Neuronal stem cell (in vitro differentiated cells): ENCODE measurements at regions not wholly inside any gene's neighbourhood (a gene's known extent, or its start where the extent isn't known, plus 50 kb on each side); places are given as distances from the start of the nearest gene placed in this dataset.
A peak's percentile ranks its signal among the peaks of the same experiment; 100 is the strongest.

Source experiments
- DNase-seq: peaks from one replicate; pipeline ENCODE4 v3.0.0-alpha.2; 2013; ENCODE audit warnings: low spot score
- H2AFZ ChIP-seq: one replicate; pipeline ENCODE4 v1.6.1; 2013; ENCODE audit warnings: mild to moderate bottlenecking, low read length, inconsistent platforms
- H2AK5ac ChIP-seq: 2 replicates; pipeline ENCODE4 v1.6.1; 2013; ENCODE audit warnings: low read depth, mild to moderate bottlenecking, inconsistent platforms, low read length, moderate library complexity, mixed read lengths
- H2BK120ac ChIP-seq: 2 replicates; pipeline ENCODE4 v1.6.1; 2013; ENCODE audit warnings: low read depth, mild to moderate bottlenecking, inconsistent platforms, low read length, moderate library complexity, mixed read lengths
- H2BK12ac ChIP-seq: one replicate; pipeline ENCODE4 v1.6.1; 2013; ENCODE audit warnings: low read length, inconsistent platforms
- H2BK15ac ChIP-seq: 2 replicates; pipeline ENCODE4 v1.6.1; 2013; ENCODE audit warnings: mild to moderate bottlenecking, low read length, inconsistent platforms, mixed read lengths
- H2BK5ac ChIP-seq: one replicate; pipeline ENCODE4 v1.6.1; 2013; ENCODE audit warnings: inconsistent platforms, mild to moderate bottlenecking, low read length, moderate library complexity
- H3K14ac ChIP-seq: one replicate; pipeline ENCODE4 v1.6.1; 2013; ENCODE audit warnings: low read length, inconsistent platforms
- H3K18ac ChIP-seq: 2 replicates; pipeline ENCODE4 v1.6.1; 2013; ENCODE audit warnings: low read length, inconsistent platforms
- H3K23ac ChIP-seq: 2 replicates; pipeline ENCODE4 v1.6.1; 2013; ENCODE audit warnings: low read depth, mild to moderate bottlenecking, mixed read lengths, low read length, inconsistent platforms; ENCODE audit not compliant: poor library complexity
- H3K27ac ChIP-seq: replicated peaks from 3 replicates; pipeline ENCODE4 v1.5.1; 2013; ENCODE audit warnings: low read length, inconsistent platforms
- H3K27me3 ChIP-seq, 3 experiments: 2 replicates each; pipeline ENCODE4 v1.6.1; 2013; ENCODE audit warnings: low read length in 3 of 3, mild to moderate bottlenecking in 2 of 3, inconsistent platforms in 1 of 3, low read depth in 1 of 3, mixed read lengths in 1 of 3, moderate library complexity in 1 of 3; ENCODE audit not compliant: control insufficient read depth in 3 of 3, insufficient read depth in 3 of 3
- H3K36me3 ChIP-seq, 2 donors: replicated peaks in 1 of 2; 2 replicates each; pipeline ENCODE4 v1.6.1; 2013; ENCODE audit warnings: low read length in 2 of 2; ENCODE audit not compliant: control insufficient read depth in 2 of 2, insufficient read depth in 2 of 2
- H3K4ac ChIP-seq: 2 replicates; pipeline ENCODE4 v1.6.1; 2013; ENCODE audit warnings: inconsistent platforms, mild to moderate bottlenecking, low read length, moderate library complexity
- H3K4me1 ChIP-seq, 2 donors: 1 replicate in 1 of 2; 2 replicates in 1 of 2; pipeline ENCODE4 v1.6.1; 2013; ENCODE audit warnings: low read length in 2 of 2, low read depth in 1 of 2; ENCODE audit not compliant: control insufficient read depth in 2 of 2, insufficient read depth in 1 of 2
- H3K4me2 ChIP-seq: one replicate; pipeline ENCODE4 v1.6.1; 2013; ENCODE audit warnings: mild to moderate bottlenecking, low read length, inconsistent platforms; ENCODE audit not compliant: insufficient read depth, poor library complexity, severe bottlenecking
- H3K4me3 ChIP-seq, 2 donors: 2 replicates each; pipeline ENCODE4 v1.5.1; 2013; ENCODE audit warnings: low read length in 2 of 2, mild to moderate bottlenecking in 2 of 2, inconsistent platforms in 1 of 2, moderate library complexity in 1 of 2
- H3K79me1 ChIP-seq: one replicate; pipeline ENCODE4 v1.6.1; 2013; ENCODE audit warnings: low read depth, mild to moderate bottlenecking, inconsistent platforms, low read length, moderate library complexity
- H3K9ac ChIP-seq: one replicate; pipeline ENCODE4 v1.6.1; 2013; ENCODE audit warnings: mild to moderate bottlenecking, low read depth, low read length, inconsistent platforms; ENCODE audit not compliant: poor library complexity
- H3K9me3 ChIP-seq, 2 donors: replicated peaks in 1 of 2; 2 replicates each; pipeline versions ENCODE3 to v1.6.1; 2013; ENCODE audit warnings: low read length in 2 of 2, mild to moderate bottlenecking in 2 of 2, inconsistent platforms in 1 of 2, low read depth in 1 of 2, mixed read lengths in 1 of 2, moderate library complexity in 1 of 2; ENCODE audit not compliant: control insufficient read depth in 2 of 2, insufficient read depth in 1 of 2
- H4K8ac ChIP-seq: one replicate; pipeline ENCODE4 v1.6.1; 2013; ENCODE audit warnings: low read depth, mild to moderate bottlenecking, inconsistent platforms, low read length, moderate library complexity
- H4K91ac ChIP-seq: one replicate; pipeline ENCODE4 v1.6.1; 2013; ENCODE audit warnings: low read length, low read depth, mild to moderate bottlenecking, inconsistent platforms; ENCODE audit not compliant: poor library complexity
- WGBS, 2 donors: extraction: QIAGEN DNeasy Blood & Tissue Kit; methylation state at CpG; one replicate each; pipeline ENCODE4 v1.1.7; 2013; ENCODE audit warnings: missing lambda C conversion rate in 2 of 2, mixed read lengths in 1 of 2; ENCODE audit not compliant: insufficient read length in 2 of 2, insufficient replicate concordance in 1 of 2; ENCODE audit errors: extremely low coverage in 2 of 2; 5-methylcytosine and 5-hydroxymethylcytosine counted together

GRCh38 chr16:5905935-5906334 lies 808.3 kb upstream of the EEF2KMT start:
- Histone ChIP-seq H3K27ac (no peak overlapping the region), H3K36me3 (no peaks in the 10 kb centered on the region), H2AK5ac (no peak overlapping the region), H2BK120ac (no peak overlapping the region), H2BK12ac (no peak overlapping the region), H3K9me3 (no peaks in the 10 kb centered on the region), H3K27me3 (no peaks in the 10 kb centered on the region), H3K79me1 (no peaks in the 10 kb centered on the region), H3K18ac (no peak overlapping the region), H3K4me3 (no peak overlapping the region), H3K23ac (no peak overlapping the region), H3K4ac (no peak overlapping the region), H2BK5ac (no peak overlapping the region), H3K14ac (no peak overlapping the region), H2BK15ac (no peak overlapping the region), H3K4me2 (no peak overlapping the region), H2AFZ (no peak overlapping the region), H3K9ac (no peak overlapping the region), H4K91ac (no peak overlapping the region), H3K4me1 (no peaks in the 10 kb centered on the region), H4K8ac (no peak overlapping the region)
- WGBS, 2 donors = no CpG with 5 or more reads among the region's 4 CpGs
- DNase-seq = no peak

GRCh38 chr16:5903832-5904231 lies 806.2 kb upstream of the EEF2KMT start:
- no peak overlapping the region for H2BK15ac ChIP-seq
- H2BK12ac ChIP-seq = no peak overlapping the region
- H3K23ac ChIP-seq = no peak overlapping the region
- H4K8ac ChIP-seq = no peak overlapping the region
- H3K27me3 ChIP-seq = no peaks in the 10 kb centered on the region
- no peak overlapping the region for H2AK5ac ChIP-seq
- H3K9ac ChIP-seq = no peak overlapping the region
- no CpG with 5 or more reads among the region's 13 CpGs for WGBS, 2 donors
- no peaks in the 10 kb centered on the region for H3K9me3 ChIP-seq
- H2BK120ac ChIP-seq = no peak overlapping the region
- H3K4me3 ChIP-seq = peak overlapping the region in 1 of 2 donors; percentile 13
- H3K18ac ChIP-seq = no peak overlapping the region
- H3K36me3 ChIP-seq = no peaks in the 10 kb centered on the region
- H2AFZ ChIP-seq = no peak overlapping the region
- H3K27ac ChIP-seq = no peak overlapping the region
- H3K4me2 ChIP-seq = no peak overlapping the region
- no peaks in the 10 kb centered on the region for H3K4me1 ChIP-seq
- no peak overlapping the region for H4K91ac ChIP-seq
- no peaks in the 10 kb centered on the region for H3K79me1 ChIP-seq
- H2BK5ac ChIP-seq = no peak overlapping the region
- H3K14ac ChIP-seq = no peak overlapping the region
- H3K4ac ChIP-seq = no peak overlapping the region
- DNase-seq = no peak

- Histone ChIP-seq H2AFZ (no peak overlapping the region), H2BK15ac (no peak overlapping the region), H2BK12ac (no peak overlapping the region), H3K4me1 (no peaks in the 10 kb centered on the region), H3K4ac (no peak overlapping the region), H3K79me1 (no peaks in the 10 kb centered on the region), H3K18ac (no peak overlapping the region), H3K9ac (no peak overlapping the region), H2AK5ac (no peak overlapping the region), H2BK120ac (no peak overlapping the region), H4K8ac (no peak overlapping the region), H3K23ac (no peak overlapping the region), H2BK5ac (no peak overlapping the region), H3K27me3 (no peaks in the 10 kb centered on the region), H3K14ac (no peak overlapping the region), H3K4me3 (no peak overlapping the region), H3K9me3 (no peaks in the 10 kb centered on the region), H3K27ac (no peak overlapping the region), H4K91ac (no peak overlapping the region), H3K4me2 (no peak overlapping the region), H3K36me3 (no peaks in the 10 kb centered on the region)
- no peak for DNase-seq
- no CpG with 5 or more reads among the region's 3 CpGs for WGBS, 2 donors
Measured at GRCh38 chr16:5903153-5903552, 805.6 kb upstream of the EEF2KMT start.

GRCh38 chr16:5900046-5900445 lies 802.5 kb upstream of the EEF2KMT start:
- no peak overlapping the region for H3K27ac ChIP-seq
- H2BK15ac ChIP-seq = no peak overlapping the region
- no peak overlapping the region for H2BK5ac ChIP-seq
- no peaks in the 10 kb centered on the region for H3K36me3 ChIP-seq
- no peak overlapping the region for H2AFZ ChIP-seq
- DNase-seq = no peak
- H2BK12ac ChIP-seq = no peak overlapping the region
- no peak overlapping the region for H3K23ac ChIP-seq
- H3K79me1 ChIP-seq = no peaks in the 10 kb centered on the region
- no peak overlapping the region for H3K14ac ChIP-seq
- no peak overlapping the region for H2AK5ac ChIP-seq
- no peak overlapping the region for H3K4ac ChIP-seq
- no peaks in the 10 kb centered on the region for H3K9me3 ChIP-seq
- WGBS, 2 donors = no CpG with 5 or more reads among the region's 2 CpGs
- no peak overlapping the region for H3K4me2 ChIP-seq
- H3K4me3 ChIP-seq = no peak overlapping the region
- H3K4me1 ChIP-seq = no peaks in the 10 kb centered on the region
- no peak overlapping the region for H2BK120ac ChIP-seq
- no peaks in the 10 kb centered on the region for H3K27me3 ChIP-seq
- H4K8ac ChIP-seq = no peak overlapping the region
- H3K18ac ChIP-seq = no peak overlapping the region
- no peak overlapping the region for H4K91ac ChIP-seq
- H3K9ac ChIP-seq = no peak overlapping the region
